Thyroid gland (tissue), 4 donors: ENCODE measurements at regions not wholly inside any gene's neighbourhood (a gene's known extent, or its start where the extent isn't known, plus 50 kb on each side); places are given as distances from the start of the nearest gene placed in this dataset.

Experiments
- DNase-seq, 2 donors: peaks; one replicate each; pipeline ENCODE4 v3.0.0-alpha.2; 2019
- H3K27ac ChIP-seq, 3 donors: fragments of 200-600 bp; sonication (generic); 1 replicate in 2 of 3; 2 replicates in 1 of 3; pipeline ENCODE4 v1.5.1; 2016 to 2019; ENCODE audit warnings: mild to moderate bottlenecking in 1 of 3, moderate library complexity in 1 of 3
- H3K27me3 ChIP-seq: fragments of 200-600 bp; sonication (generic); one replicate; pipeline ENCODE4 v1.5.1; 2019
- H3K36me3 ChIP-seq, 2 donors: fragments of 200-600 bp; sonication (generic); one replicate each; pipeline ENCODE4 v1.5.1; 2016 to 2019
- H3K4me1 ChIP-seq, 2 donors: fragments of 200-600 bp; sonication (generic); one replicate each; pipeline ENCODE4 v1.5.1; 2017 to 2019
- H3K4me3 ChIP-seq, 3 donors: fragments of 200-600 bp; sonication (generic); replicated peaks in 1 of 3; 1 replicate in 2 of 3; 2 replicates in 1 of 3; pipeline ENCODE4 v1.5.1; 2016; ENCODE audit warnings: mild to moderate bottlenecking in 1 of 3
- H3K9me3 ChIP-seq: fragments of 200-600 bp; sonication (generic); one replicate; pipeline ENCODE4 v1.5.1; 2017
- CTCF ChIP-seq, 6 experiments: fragments of 200-600 bp in 3 of 6; fragments of 450-650 bp in 3 of 6; sonication (generic) in 3 of 6; IDR thresholded peaks; one replicate each; pipeline ENCODE4 v1.5.1; 2016 to 2019; ENCODE audit warnings: antibody characterized with exemption in 6 of 6, mild to moderate bottlenecking in 2 of 6, inconsistent platforms in 1 of 6, moderate library complexity in 1 of 6
- POLR2A ChIP-seq, 2 donors: fragments of 450-650 bp; IDR thresholded peaks; one replicate each; pipeline ENCODE4 v1.6.1; 2017; ENCODE audit warnings: antibody characterized with exemption in 2 of 2, mild to moderate bottlenecking in 2 of 2, moderate library complexity in 1 of 2
- WGBS, 2 donors: methylation state at CpG; one replicate each; pipeline ENCODE4 v1.1.5; 2017; 5-methylcytosine and 5-hydroxymethylcytosine counted together
- intact Hi-C: fragments of 100-400 bp; cut with DNase I; formaldehyde crosslinking; loops from one replicate; pipeline ENCODE4 v1.15.1; 2023

- WGBS, 2 donors = 95 to 96% methylated on average over 7 of the region's 7 CpGs
- TF ChIP-seq POLR2A (IDR thresholded peaks at IDR 0.05) (no peak), CTCF (IDR thresholded peaks at IDR 0.05) (no peak)
- DNase-seq = no peak
- Histone ChIP-seq H3K9me3 (no peaks in the 10 kb centered on the region), H3K27ac (peak overlapping the region in 2 of 3 donors; percentile 72 to 73), H3K36me3 (no peaks in the 10 kb centered on the region), H3K27me3 (no peaks in the 10 kb centered on the region), H3K4me3 (no peak overlapping the region), H3K4me1 (peaks cover 18 to 35% of the 10 kb centered on the region in 2 donors)
- intact Hi-C loops = loop anchor here (5.0 kb wide), 1 partner anchor 86 kb away; no protein-coding TSS in a partner anchor
Measured at GRCh38 chr10:63718421-63718820, 197.2 kb downstream of the REEP3 start.

- Histone ChIP-seq H3K27ac (no peak overlapping the region), H3K4me1 (peaks cover 8 to 26% of the 10 kb centered on the region in 2 donors), H3K27me3 (no peaks in the 10 kb centered on the region), H3K36me3 (no peaks in the 10 kb centered on the region), H3K9me3 (no peaks in the 10 kb centered on the region), H3K4me3 (no peak overlapping the region)
- TF ChIP-seq POLR2A (IDR thresholded peaks at IDR 0.05) = no peak
- intact Hi-C loops = loop anchor here (5.0 kb wide), 1 partner anchor 87 kb away; no protein-coding TSS in a partner anchor
- DNase-seq = no peak
- WGBS, 2 donors = 61 to 68% methylated on average over 4 of the region's 4 CpGs
Measured at GRCh38 chr10:63719226-63719856, 198.1 kb downstream of the REEP3 start.

DNA sequence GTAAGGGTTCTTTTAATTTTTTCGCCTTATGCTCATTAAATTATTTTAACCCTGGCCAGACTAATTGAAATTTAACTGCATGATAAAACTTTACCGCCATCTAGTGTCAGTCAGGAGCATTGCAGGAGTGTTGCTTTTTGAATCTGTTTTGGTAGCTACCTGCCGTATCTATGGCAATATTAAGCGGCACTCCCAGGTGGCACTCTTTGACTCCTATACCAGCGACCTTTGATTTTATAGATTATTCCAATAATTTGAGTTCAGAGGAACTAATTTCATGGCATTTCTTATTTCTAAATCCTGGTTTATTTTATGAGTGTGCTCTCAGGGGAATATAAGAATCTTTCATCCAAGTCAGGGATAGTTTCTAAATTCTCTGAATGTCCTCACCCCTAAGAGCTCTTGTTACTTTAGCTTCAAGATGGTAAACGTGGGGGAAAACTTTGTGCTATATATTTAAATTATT, 198.9 kb downstream of the REEP3 start:
- Histone ChIP-seq H3K36me3 (no peaks in the 10 kb centered on the region), H3K27me3 (no peaks in the 10 kb centered on the region), H3K27ac (peak overlapping the region in 1 of 3 donors; percentile 21), H3K9me3 (no peaks in the 10 kb centered on the region), H3K4me3 (no peak overlapping the region), H3K4me1 (peaks cover 8 to 22% of the 10 kb centered on the region in 2 donors)
- 0 to 2% methylated on average over 6 of the region's 6 CpGs for WGBS, 2 donors
- TF ChIP-seq CTCF (IDR thresholded peaks at IDR 0.05) (peak; percentile 92 to 99 (median 94)), POLR2A (IDR thresholded peaks at IDR 0.05) (no peak)
- peak; percentile 47 to 54 for DNase-seq
- intact Hi-C loops = loop anchor here (5.0 to 10.0 kb wide), 2 partner anchors 505 to 553 kb away; no protein-coding TSS in a partner anchor

DNA sequence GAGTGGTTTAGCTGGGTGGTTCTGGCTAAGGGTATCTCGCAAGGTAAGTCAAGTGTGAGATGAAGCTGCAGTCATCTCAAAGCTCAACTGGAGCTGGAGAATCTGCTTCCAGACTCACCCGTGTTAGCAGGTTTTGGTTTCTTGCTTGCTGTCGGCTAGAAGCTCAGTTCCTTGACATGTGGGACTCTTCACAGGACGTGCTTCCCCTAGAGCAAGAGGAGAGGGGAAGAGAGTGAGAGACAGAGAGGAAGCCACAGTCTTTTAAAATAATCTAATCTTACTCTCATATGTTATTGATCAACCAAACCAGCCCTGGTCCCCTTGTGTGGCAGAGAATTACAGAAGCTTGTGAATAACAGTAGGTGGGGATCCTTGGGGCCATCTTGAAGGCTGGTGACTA, 199.5 kb downstream of the REEP3 start:
- DNase-seq = no peak
- intact Hi-C loops = loop anchor here (5.0 to 10.0 kb wide), 2 partner anchors 506 to 553 kb away; no protein-coding TSS in a partner anchor
- 58 to 62% methylated on average over 4 of the region's 4 CpGs for WGBS, 2 donors

DNA sequence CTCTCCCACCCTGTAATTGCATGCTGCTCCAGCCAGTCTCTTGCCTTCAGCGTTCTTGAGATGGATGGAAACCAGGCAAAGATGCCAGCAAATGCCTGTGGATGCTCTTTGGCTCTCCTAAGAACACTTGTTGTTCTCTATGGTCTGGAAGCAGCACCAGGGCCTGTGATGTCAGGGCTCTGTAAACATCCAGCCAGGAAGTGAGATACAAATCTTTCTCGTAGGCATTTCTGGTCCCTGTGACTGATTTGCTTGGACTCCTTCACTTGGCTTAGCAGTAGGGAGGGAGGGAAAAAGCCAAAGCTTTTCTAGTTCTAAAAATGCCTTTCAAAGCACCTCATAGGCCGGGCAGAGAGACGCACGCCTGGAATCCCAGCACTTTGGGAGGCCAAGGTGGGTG, 201.3 kb downstream of the REEP3 start:
- H3K36me3 ChIP-seq = no peaks in the 10 kb centered on the region
- intact Hi-C loops = loop anchor here (5.0 to 10.0 kb wide), 2 partner anchors 508 to 555 kb away; no protein-coding TSS in a partner anchor
- H3K4me3 ChIP-seq = no peak overlapping the region
- 47 to 51% methylated on average over 5 of the region's 5 CpGs for WGBS, 2 donors
- peaks cover 7 to 21% of the 10 kb centered on the region in 2 donors for H3K4me1 ChIP-seq
- DNase-seq = peak; percentile 25 to 27
- H3K9me3 ChIP-seq = no peaks in the 10 kb centered on the region
- TF ChIP-seq POLR2A (IDR thresholded peaks at IDR 0.05) = no peak
- TF ChIP-seq CTCF (IDR thresholded peaks at IDR 0.05) = no peak
- peak overlapping the region in 2 of 3 donors; percentile 27 to 31 for H3K27ac ChIP-seq
- H3K27me3 ChIP-seq = no peaks in the 10 kb centered on the region

More for the DNA sequence above, 199.5 kb downstream of the REEP3 start:
- no peaks in the 10 kb centered on the region for H3K27me3 ChIP-seq
- peak overlapping the region in 2 of 3 donors; percentile 14 to 21 for H3K27ac ChIP-seq
- no peaks in the 10 kb centered on the region for H3K9me3 ChIP-seq
- H3K4me3 ChIP-seq = no peak overlapping the region
- no peak for TF ChIP-seq POLR2A (IDR thresholded peaks at IDR 0.05)
- no peak for TF ChIP-seq CTCF (IDR thresholded peaks at IDR 0.05)
- no peaks in the 10 kb centered on the region for H3K36me3 ChIP-seq
- peaks cover 8 to 22% of the 10 kb centered on the region in 2 donors for H3K4me1 ChIP-seq
